Hepatocyte (in vitro differentiated cells): ENCODE measurements at regions not wholly inside any gene's neighbourhood (a gene's known extent, or its start where the extent isn't known, plus 50 kb on each side); places are given as distances from the start of the nearest gene placed in this dataset.

Experiments used
- CTCF ChIP-seq: fragments of 200-600 bp; sonication (generic); IDR thresholded peaks from 2 replicates; pipeline ENCODE4 v1.5.1; 2016; ENCODE audit warnings: antibody characterized with exemption, mild to moderate bottlenecking; ENCODE audit not compliant: poor library complexity
- EZH2phosphoT487 ChIP-seq: fragments of 200-600 bp; sonication (generic); IDR thresholded peaks from one replicate; pipeline ENCODE4 v1.6.1; 2018; ENCODE audit warnings: antibody characterized with exemption, mild to moderate bottlenecking, low read depth, moderate library complexity; ENCODE audit not compliant: unreplicated experiment, severe bottlenecking

- no peak for TF ChIP-seq CTCF
- no peak for TF ChIP-seq EZH2phosphoT487
Measured at GRCh38 chr2:60105906-60106305, 447.5 kb downstream of the BCL11A start.
